ENCODE measurements at regions not wholly inside any gene's neighbourhood (a gene's known extent, or its start where the extent isn't known, plus 50 kb on each side); places are given as distances from the start of the nearest gene placed in this dataset.

DNA sequence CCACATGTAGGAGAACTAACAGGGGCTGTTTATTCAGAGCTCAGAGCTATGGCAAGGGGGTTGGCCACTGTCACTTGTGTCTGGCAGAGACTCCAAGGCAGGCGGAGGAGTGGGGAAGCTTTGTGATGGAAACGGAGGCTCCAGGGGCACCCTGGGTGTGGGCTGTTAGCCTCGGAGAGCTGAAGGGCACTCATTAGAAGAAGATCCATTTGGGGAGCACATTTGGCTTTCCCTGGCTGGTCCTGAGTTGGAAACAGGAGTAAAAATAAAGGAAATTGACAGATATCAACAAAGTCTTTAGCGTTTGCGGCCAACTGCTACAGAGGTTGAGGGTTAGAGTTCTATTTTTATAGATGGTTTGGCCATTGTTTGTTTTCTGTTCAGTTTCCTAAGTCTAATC, 288.3 kb upstream of the MKI67 start:
- Mint-ChIP-seq H3K9me3 (peaks cover 0 to 8% (median 0%) of the 10 kb centered on the region in 11 donors), H3K4me3 (no peak overlapping the region), H3K4me1 (peaks cover 0 to 1% (median 0%) of the 10 kb centered on the region in 7 donors), H3K27ac (no peak overlapping the region), H3K27me3 (peaks cover 2 to 20% (median 12%) of the 10 kb centered on the region in 5 donors), H3K36me3 (no peaks in the 10 kb centered on the region)
- H3K36me3 ChIP-seq (ENCODE audit: control insufficient read depth in 2 of 3, insufficient read depth in 3 of 3, low read length in 3 of 3) = no peaks in the 10 kb centered on the region
- no peaks in the 10 kb centered on the region for H3K9me3 ChIP-seq (ENCODE audit: control insufficient read depth in 2 of 3, low read length in 3 of 3)
- H3K27ac ChIP-seq (ENCODE audit: low read depth, low read length) = no peak overlapping the region
- H3K4me3 ChIP-seq (ENCODE audit: low read length) = no peak overlapping the region
- CTCF ChIA-PET = no interaction called here
- intact Hi-C loops (cut with micrococcal nuclease) = no loop called here
- POLR2A ChIA-PET = no interaction called here
- no peak for ATAC-seq
- H3K27me3 ChIP-seq (ENCODE audit: control insufficient read depth in 2 of 2, insufficient read depth in 2 of 2, low read length in 2 of 2) = no peaks in the 10 kb centered on the region
- no peaks in the 10 kb centered on the region for H3K4me1 ChIP-seq (ENCODE audit: control insufficient read depth in 2 of 2, insufficient read depth in 2 of 2, low read length in 2 of 2)
- no peak for DNase-seq

DNA sequence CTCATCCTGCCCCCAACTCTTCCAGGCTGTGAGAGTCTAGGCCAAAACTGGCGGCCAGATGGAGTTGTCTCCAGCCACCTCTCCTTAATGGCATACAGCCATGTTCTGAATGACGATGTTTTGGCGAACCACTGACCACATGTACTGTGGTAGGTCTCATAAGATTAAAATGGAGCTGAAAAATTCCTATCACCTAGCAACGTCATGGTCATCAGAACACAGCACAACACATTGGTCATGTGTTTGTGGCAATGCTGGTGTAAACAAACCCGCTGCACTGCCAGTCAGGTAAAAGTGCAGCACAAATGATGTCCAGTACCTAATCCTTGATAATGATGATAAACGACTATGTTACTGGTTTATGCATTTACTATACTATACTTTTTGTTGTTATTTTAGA, 290.0 kb upstream of the MKI67 start:
- Mint-ChIP-seq H3K36me3 (no peaks in the 10 kb centered on the region), H3K4me1 (peaks cover 0 to 1% (median 0%) of the 10 kb centered on the region in 7 donors), H3K4me3 (no peak overlapping the region), H3K27me3 (peaks cover 2 to 18% (median 16%) of the 10 kb centered on the region in 5 donors), H3K27ac (no peak overlapping the region), H3K9me3 (peaks cover 0 to 7% (median 0%) of the 10 kb centered on the region in 11 donors)
- no peaks in the 10 kb centered on the region for H3K36me3 ChIP-seq (ENCODE audit: control insufficient read depth in 2 of 3, insufficient read depth in 3 of 3, low read length in 3 of 3)
- intact Hi-C loops (cut with micrococcal nuclease) = no loop called here
- H3K4me3 ChIP-seq (ENCODE audit: low read length) = no peak overlapping the region
- H3K4me1 ChIP-seq (ENCODE audit: control insufficient read depth in 2 of 2, insufficient read depth in 2 of 2, low read length in 2 of 2) = no peaks in the 10 kb centered on the region
- no peak overlapping the region for H3K27ac ChIP-seq (ENCODE audit: low read depth, low read length)
- ATAC-seq = no peak
- no peak for DNase-seq
- ChIA-PET POLR2A (no interaction called here), CTCF (no interaction called here)
- H3K9me3 ChIP-seq (ENCODE audit: control insufficient read depth in 2 of 3, low read length in 3 of 3) = no peaks in the 10 kb centered on the region
- no peaks in the 10 kb centered on the region for H3K27me3 ChIP-seq (ENCODE audit: control insufficient read depth in 2 of 2, insufficient read depth in 2 of 2, low read length in 2 of 2)

DNA sequence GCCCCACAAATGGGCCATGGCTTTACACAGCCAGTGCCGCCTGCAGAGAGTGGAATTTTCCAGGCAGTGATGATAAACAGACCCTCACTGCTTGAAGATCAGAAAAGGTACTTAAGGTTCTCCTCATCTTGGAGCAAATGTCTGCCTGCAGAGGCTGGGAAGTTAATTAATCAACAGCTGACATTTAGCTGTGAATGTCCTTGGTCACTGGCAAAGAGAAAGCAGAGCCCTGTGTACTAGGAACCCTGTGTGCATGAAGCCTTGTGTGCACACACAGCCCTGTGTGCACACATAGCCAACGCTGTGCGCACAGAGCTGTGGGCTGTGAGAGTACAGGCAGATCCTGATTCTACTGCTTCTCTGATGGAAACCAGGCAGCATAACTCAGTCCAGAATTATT, 291.6 kb upstream of the MKI67 start:
- Histone ChIP-seq H3K27ac (ENCODE audit: low read depth, low read length) (no peak overlapping the region), H3K4me1 (ENCODE audit: control insufficient read depth in 2 of 2, insufficient read depth in 2 of 2, low read length in 2 of 2) (no peaks in the 10 kb centered on the region), H3K36me3 (ENCODE audit: control insufficient read depth in 2 of 3, insufficient read depth in 3 of 3, low read length in 3 of 3) (no peaks in the 10 kb centered on the region), H3K9me3 (ENCODE audit: control insufficient read depth in 2 of 3, low read length in 3 of 3) (no peaks in the 10 kb centered on the region), H3K27me3 (ENCODE audit: control insufficient read depth in 2 of 2, insufficient read depth in 2 of 2, low read length in 2 of 2) (no peaks in the 10 kb centered on the region), H3K4me3 (ENCODE audit: low read length) (no peak overlapping the region)
- intact Hi-C loops (cut with micrococcal nuclease) = no loop called here
- Mint-ChIP-seq H3K27ac (no peak overlapping the region), H3K4me3 (no peak overlapping the region), H3K27me3 (peaks cover 0 to 20% (median 12%) of the 10 kb centered on the region in 5 donors), H3K9me3 (peaks cover 0 to 1% (median 0%) of the 10 kb centered on the region in 11 donors), H3K36me3 (no peaks in the 10 kb centered on the region), H3K4me1 (no peaks in the 10 kb centered on the region)
- DNase-seq (no peak), ATAC-seq (no peak)
- POLR2A ChIA-PET = no interaction called here
- CTCF ChIA-PET = no interaction called here

DNA sequence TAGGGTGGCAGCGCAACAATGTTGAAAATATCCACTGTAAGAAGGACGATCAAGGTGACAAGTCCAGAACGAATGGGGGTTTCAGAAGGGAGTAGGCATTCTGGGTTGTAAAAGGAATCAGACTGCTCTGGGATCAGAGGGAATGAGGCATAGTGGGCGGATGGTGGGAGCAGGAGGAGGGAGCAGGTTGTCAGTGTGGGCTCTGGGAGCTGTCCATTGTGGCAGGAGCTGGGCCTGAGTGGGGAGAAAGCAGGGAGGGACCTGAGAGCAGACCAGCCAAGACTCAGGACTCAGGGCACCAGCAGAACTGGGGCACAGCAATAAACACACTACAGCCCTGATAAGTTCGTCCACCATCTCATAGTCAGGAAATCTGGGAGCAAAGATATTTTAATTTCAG, 292.6 kb upstream of the MKI67 start:
- ChIA-PET CTCF (no interaction called here), POLR2A (no interaction called here)
- H3K9me3 Mint-ChIP-seq = peaks cover 0 to 1% (median 0%) of the 10 kb centered on the region in 11 donors
- Histone ChIP-seq H3K27me3 (ENCODE audit: control insufficient read depth in 2 of 2, insufficient read depth in 2 of 2, low read length in 2 of 2) (no peaks in the 10 kb centered on the region), H3K4me1 (ENCODE audit: control insufficient read depth in 2 of 2, insufficient read depth in 2 of 2, low read length in 2 of 2) (no peaks in the 10 kb centered on the region), H3K4me3 (ENCODE audit: low read length) (no peak overlapping the region), H3K36me3 (ENCODE audit: control insufficient read depth in 2 of 3, insufficient read depth in 3 of 3, low read length in 3 of 3) (no peaks in the 10 kb centered on the region), H3K9me3 (ENCODE audit: control insufficient read depth in 2 of 3, low read length in 3 of 3) (no peaks in the 10 kb centered on the region), H3K27ac (ENCODE audit: low read depth, low read length) (no peak overlapping the region)
- no peak for ATAC-seq
- DNase-seq = no peak
- H3K27ac Mint-ChIP-seq = no peak overlapping the region
- H3K36me3 Mint-ChIP-seq = no peaks in the 10 kb centered on the region
- peaks cover 0 to 15% (median 11%) of the 10 kb centered on the region in 5 donors for H3K27me3 Mint-ChIP-seq
- H3K4me3 Mint-ChIP-seq = no peak overlapping the region
- intact Hi-C loops (cut with micrococcal nuclease) = no loop called here
- no peaks in the 10 kb centered on the region for H3K4me1 Mint-ChIP-seq

DNA sequence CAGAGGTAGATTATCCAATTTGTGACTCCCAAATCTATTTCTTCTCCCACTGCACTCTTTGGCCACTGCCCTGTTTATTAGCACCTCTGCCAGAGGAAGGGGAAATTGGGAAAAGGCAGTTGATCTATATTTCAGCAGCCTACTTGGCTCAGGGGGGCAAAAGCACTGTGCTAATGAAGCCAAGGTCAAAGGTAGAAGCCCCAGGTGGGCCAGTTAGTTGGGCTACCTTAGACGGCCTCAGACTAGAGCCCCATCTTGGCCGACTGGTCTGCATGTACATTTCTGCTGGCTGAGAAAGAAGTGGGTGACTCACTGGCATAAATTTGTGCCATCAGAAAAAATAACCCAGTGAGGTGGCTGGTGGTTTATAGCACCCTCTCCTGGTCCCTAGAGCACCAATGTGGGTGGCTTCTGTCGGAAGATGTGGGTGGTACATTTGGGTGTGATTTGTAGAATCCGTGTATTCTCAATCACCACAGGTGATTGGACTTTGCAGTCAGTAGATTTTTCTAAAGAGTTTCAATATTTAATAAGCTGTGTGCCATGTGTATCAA, 293.3 kb upstream of the MKI67 start:
- no peak overlapping the region for H3K27ac Mint-ChIP-seq

DNA sequence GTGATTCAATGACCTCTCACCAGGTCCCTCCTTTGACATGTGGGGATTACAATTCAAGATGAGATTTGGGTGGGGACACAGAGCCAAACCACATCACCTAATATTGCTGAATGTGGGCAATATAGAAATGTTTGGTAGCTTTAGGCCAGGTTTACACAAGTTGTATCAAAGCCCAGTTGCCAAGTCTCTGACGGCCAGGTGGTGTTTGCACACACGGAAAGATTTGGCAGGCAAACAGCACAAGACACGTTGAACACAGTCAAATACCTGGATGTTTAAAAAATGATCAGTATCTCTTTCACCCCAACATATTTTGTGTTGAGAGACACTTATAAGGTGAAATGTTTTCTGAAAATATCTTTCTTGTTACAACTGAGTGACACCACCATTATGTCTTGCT, 294.4 kb upstream of the MKI67 start:
- Histone ChIP-seq H3K9me3 (ENCODE audit: control insufficient read depth in 2 of 3, low read length in 3 of 3) (no peaks in the 10 kb centered on the region), H3K27me3 (ENCODE audit: control insufficient read depth in 2 of 2, insufficient read depth in 2 of 2, low read length in 2 of 2) (no peaks in the 10 kb centered on the region), H3K27ac (ENCODE audit: low read depth, low read length) (no peak overlapping the region), H3K4me1 (ENCODE audit: control insufficient read depth in 2 of 2, insufficient read depth in 2 of 2, low read length in 2 of 2) (no peaks in the 10 kb centered on the region), H3K4me3 (ENCODE audit: low read length) (no peak overlapping the region), H3K36me3 (ENCODE audit: control insufficient read depth in 2 of 3, insufficient read depth in 3 of 3, low read length in 3 of 3) (no peaks in the 10 kb centered on the region)
- H3K4me1 Mint-ChIP-seq = no peaks in the 10 kb centered on the region
- no peak for DNase-seq
- intact Hi-C loops (cut with micrococcal nuclease) = no loop called here
- H3K27me3 Mint-ChIP-seq = peaks cover 0 to 21% (median 12%) of the 10 kb centered on the region in 5 donors
- H3K36me3 Mint-ChIP-seq = no peaks in the 10 kb centered on the region
- CTCF ChIA-PET = no interaction called here
- POLR2A ChIA-PET = no interaction called here
- ATAC-seq = no peak
- no peak overlapping the region for H3K4me3 Mint-ChIP-seq
- H3K9me3 Mint-ChIP-seq = peaks cover 0 to 4% (median 0%) of the 10 kb centered on the region in 11 donors
- H3K27ac Mint-ChIP-seq = no peak overlapping the region

More for the DNA sequence above, 293.3 kb upstream of the MKI67 start:
- Histone ChIP-seq H3K9me3 (ENCODE audit: control insufficient read depth in 2 of 3, low read length in 3 of 3) (no peaks in the 10 kb centered on the region), H3K4me3 (ENCODE audit: low read length) (no peak overlapping the region), H3K36me3 (ENCODE audit: control insufficient read depth in 2 of 3, insufficient read depth in 3 of 3, low read length in 3 of 3) (no peaks in the 10 kb centered on the region), H3K4me1 (ENCODE audit: control insufficient read depth in 2 of 2, insufficient read depth in 2 of 2, low read length in 2 of 2) (no peaks in the 10 kb centered on the region), H3K27me3 (ENCODE audit: control insufficient read depth in 2 of 2, insufficient read depth in 2 of 2, low read length in 2 of 2) (no peaks in the 10 kb centered on the region), H3K27ac (ENCODE audit: low read depth, low read length) (no peak overlapping the region)
- no peak for ATAC-seq
- intact Hi-C loops (cut with micrococcal nuclease) = no loop called here
- H3K4me1 Mint-ChIP-seq = no peaks in the 10 kb centered on the region
- H3K4me3 Mint-ChIP-seq = no peak overlapping the region
- DNase-seq = no peak
- CTCF ChIA-PET = no interaction called here
- POLR2A ChIA-PET = no interaction called here
- peaks cover 0 to 15% (median 6%) of the 10 kb centered on the region in 5 donors for H3K27me3 Mint-ChIP-seq
- H3K36me3 Mint-ChIP-seq = no peaks in the 10 kb centered on the region
- H3K9me3 Mint-ChIP-seq = peaks cover 0 to 1% (median 0%) of the 10 kb centered on the region in 11 donors

DNA sequence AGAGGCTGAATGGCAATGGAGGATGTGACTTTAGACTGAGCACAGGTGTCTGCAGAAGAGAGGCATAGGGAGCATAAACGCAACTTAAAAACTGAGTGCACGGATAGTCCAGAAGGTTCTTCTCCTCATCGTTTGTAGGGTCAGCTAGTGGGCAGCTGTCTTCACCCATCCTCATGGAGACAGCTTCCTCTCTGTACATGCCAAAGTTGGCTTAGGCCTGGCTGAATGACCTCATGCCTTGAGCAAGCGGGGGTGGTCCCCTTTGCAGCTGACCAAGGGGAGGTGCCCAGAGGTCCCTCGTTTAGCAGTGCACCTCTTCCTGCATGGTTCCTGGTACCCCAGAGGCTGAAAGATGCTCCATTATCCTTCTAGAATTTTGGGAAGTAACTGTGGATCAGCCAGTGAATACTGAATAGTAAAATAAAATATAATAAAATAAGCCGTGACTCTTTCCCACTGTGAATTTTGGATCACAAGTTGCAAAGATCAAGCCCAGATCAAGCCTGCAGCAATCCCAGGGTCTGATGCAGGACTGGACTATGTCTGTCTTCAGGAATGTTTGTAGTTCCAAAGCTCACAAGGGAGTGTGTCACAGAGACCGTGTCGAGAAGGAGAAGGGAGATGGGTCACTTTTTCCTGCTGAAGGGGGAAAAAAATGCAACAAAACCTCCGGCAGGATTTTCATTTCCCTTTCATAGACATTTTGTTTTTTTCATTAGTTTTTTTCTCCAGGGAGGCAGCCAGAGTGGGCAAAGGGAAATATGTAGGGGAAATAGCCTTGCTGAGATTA, 295.3 kb upstream of the MKI67 start:
- H3K4me3 Mint-ChIP-seq = no peak overlapping the region
- H3K27me3 ChIP-seq (ENCODE audit: control insufficient read depth in 2 of 2, insufficient read depth in 2 of 2, low read length in 2 of 2) = no peaks in the 10 kb centered on the region
- no peak overlapping the region for H3K27ac Mint-ChIP-seq
- H3K36me3 ChIP-seq (ENCODE audit: control insufficient read depth in 2 of 3, insufficient read depth in 3 of 3, low read length in 3 of 3) = no peaks in the 10 kb centered on the region
- peaks cover 0 to 21% (median 12%) of the 10 kb centered on the region in 5 donors for H3K27me3 Mint-ChIP-seq
- no peak overlapping the region for H3K27ac ChIP-seq (ENCODE audit: low read depth, low read length)
- no peaks in the 10 kb centered on the region for H3K9me3 ChIP-seq (ENCODE audit: control insufficient read depth in 2 of 3, low read length in 3 of 3)
- H3K4me1 ChIP-seq (ENCODE audit: control insufficient read depth in 2 of 2, insufficient read depth in 2 of 2, low read length in 2 of 2) = no peaks in the 10 kb centered on the region
- intact Hi-C loops (cut with micrococcal nuclease) = no loop called here
- H3K36me3 Mint-ChIP-seq = no peaks in the 10 kb centered on the region
- ChIA-PET POLR2A (no interaction called here), CTCF (no interaction called here)
- ATAC-seq (no peak), DNase-seq (no peak)
- peaks cover 0 to 4% (median 0%) of the 10 kb centered on the region in 11 donors for H3K9me3 Mint-ChIP-seq
- H3K4me3 ChIP-seq (ENCODE audit: low read length) = no peak overlapping the region
- no peaks in the 10 kb centered on the region for H3K4me1 Mint-ChIP-seq
